ENCODE measurements at regions not wholly inside any gene's neighbourhood (a gene's known extent, or its start where the extent isn't known, plus 50 kb on each side); places are given as distances from the start of the nearest gene placed in this dataset.
A peak's percentile ranks its signal among the peaks of the same experiment; 100 is the strongest.

DNA sequence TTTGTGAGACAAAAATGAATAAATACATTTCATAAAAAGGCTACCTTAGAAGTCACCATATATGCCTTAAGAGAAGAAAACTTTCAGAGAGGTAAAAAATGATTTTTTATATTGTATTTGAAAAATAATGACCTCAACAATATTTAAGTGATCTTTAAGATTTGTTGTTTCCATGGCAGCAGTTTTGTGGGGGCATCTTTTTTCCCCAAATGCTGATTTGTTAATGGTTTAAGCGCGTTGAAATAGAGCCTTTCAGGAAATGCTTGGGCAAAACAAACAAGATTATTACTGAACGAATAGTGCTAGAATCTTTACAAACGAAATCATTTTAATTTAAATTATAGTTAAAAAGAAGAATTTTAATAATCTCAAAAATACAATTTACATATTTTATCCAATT, 103.1 kb upstream of the MYO16 start:
- DNase-seq (ENCODE audit: low read depth) = no peak

DNA sequence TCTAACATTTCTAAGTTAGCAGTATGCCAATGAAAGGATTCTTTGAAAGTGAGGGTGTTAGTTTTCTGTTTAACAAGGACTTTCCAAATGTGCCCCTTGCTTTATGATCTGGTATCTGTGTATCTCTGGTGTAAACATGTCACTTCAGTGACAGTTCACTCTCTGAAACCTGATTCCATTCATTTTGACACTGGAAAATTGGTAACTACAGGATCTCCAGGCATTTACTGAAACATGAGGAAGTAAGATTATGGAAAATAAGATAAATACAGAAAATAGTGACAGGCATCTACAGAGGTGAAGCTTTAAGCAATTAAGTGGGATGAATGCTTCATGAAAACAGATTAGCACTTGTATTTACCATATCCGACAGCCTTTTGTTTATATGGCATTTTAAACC, 101.6 kb upstream of the MYO16 start:
- no peak for DNase-seq (ENCODE audit: low read depth)

DNA sequence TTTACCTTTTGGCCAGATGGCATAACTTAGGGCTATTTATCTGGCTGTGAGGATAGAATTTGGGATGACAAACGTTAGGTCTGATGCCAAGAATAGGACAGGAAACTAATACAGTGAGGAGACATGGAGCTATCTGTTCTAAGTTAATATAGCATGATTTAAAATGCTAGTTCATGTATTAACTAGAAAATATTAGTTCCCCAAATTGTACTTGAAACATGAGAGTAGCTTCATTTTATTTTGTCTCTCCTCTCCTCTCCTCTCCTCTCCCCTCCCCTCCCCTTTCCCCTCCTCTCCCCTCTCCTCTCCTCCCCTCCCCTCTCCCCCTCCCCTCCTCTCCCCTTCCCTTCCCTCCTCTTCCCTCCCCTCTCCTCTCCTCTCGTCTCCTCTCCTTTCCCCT, 101.1 kb upstream of the MYO16 start:
- DNase-seq (ENCODE audit: low read depth) = no peak

DNA sequence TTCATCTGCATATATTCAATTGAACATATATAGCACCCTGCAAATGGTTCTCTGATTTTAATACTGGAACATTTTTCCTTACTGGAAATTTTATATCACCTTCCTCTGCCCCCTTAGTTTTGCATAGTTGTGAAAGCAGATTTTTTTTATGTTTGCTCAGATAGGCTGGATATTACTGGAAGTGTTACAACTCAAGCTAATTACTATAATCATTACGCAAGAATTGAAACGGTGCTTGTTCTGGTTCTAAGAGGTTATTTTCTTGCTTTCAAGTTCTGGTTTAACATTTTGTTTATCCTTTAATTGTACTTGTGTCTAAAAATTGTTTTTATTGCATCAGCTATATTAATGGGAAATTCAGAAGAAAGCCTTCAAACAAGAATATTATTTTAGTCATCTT, 95.6 kb upstream of the MYO16 start:
- DNase-seq (ENCODE audit: low read depth) = peak; percentile 7

DNA sequence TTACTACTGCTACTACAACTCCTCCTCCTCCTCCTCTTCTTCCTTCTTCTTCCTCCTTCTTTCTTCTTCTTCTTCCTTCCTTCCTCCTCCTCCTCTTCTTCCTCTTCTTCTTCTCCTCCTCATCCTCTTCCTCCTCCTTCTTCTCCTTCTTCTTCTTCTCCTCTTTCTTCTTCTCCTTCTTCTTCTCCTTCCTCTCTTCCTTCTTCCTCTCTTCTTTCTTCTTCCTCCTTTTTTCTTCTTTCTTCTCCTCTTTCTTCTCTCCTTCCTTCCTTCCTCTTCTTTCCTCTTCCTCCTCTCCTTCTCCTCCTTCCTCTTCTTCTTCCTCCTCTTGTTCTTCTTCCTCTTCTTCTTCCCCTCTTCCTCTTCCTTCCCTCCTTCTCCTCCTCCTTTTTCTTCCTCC, 94.7 kb upstream of the MYO16 start:
- no peak for DNase-seq (ENCODE audit: low read depth)

DNA sequence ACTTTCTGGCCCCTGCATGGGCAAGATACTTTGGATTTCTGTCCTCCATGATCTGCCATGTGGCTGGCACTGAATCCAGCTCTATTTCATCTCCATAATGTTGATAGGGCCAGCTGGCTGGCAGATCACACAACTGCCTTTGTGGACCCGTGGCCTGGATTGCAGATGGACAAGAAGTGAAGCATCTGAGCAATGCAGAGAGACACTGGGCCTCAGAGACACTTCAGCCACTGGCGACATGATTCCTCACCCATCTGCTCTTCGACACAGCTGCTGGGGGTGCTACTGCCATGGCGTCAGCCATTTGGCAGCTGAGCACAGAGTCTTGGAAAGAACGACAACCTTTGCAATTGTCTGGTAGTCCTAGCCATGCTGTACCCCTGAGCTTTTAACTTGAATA, 79.5 kb upstream of the MYO16 start:
- DNase-seq (ENCODE audit: low read depth) = no peak

DNA sequence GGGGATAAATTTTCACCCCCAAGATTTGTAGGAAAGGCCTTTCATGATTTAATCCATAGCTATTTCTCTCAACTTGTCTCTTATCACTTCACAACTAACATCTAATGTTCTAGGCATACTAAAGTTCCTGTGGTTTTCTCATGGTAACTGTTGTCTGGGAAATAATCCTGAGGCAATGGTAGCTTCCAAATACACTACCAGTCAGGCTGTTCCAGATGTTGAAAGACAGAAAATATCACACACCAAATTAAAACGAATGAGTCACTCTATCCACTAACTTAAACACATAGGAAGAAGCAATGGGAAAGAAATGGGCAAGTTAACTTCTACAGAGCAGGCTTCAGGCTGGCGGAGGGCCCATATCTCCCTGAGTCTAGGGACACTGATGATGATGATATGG, 77.7 kb upstream of the MYO16 start:
- no peak for DNase-seq (ENCODE audit: low read depth)

DNA sequence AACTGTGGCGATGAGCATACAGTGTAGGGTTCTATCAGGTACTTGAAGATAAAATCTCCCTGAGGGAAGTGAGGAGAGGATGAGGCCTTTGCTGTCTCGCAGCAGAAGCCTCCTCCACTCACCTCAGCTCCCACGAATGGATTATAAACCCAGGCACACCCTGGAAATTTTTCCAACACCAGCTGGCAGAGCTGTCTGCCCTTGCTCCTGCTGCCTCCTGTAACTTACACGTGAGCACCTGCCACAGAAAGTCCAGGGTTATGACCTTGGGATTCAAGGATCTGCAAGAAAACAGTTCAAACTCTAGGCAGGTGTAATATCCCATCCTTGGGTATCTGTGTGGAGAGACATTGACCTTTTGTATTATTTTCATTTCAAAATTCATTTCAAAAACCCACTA, 70.9 kb upstream of the MYO16 start:
- DNase-seq (ENCODE audit: low read depth) = no peak

DNA sequence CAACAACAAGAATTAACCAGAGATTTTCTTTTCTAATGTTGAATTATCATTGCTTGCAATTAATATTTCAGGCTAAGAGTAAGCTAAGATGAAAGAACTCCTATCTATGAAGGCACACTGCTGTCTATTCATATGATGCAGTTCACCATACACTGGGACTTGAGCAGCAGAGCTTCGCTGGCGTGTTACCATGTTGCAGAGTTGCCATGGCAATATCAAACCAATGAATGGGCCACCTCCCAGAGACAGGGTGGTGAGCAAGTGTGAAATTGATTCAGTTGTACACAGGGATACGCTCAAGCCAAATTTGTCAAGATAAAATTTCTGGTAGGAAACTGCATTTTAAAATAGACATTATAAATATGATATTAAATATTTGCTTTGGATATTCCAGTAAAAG, 69.3 kb upstream of the MYO16 start:
- DNase-seq (ENCODE audit: low read depth) = no peak

DNA sequence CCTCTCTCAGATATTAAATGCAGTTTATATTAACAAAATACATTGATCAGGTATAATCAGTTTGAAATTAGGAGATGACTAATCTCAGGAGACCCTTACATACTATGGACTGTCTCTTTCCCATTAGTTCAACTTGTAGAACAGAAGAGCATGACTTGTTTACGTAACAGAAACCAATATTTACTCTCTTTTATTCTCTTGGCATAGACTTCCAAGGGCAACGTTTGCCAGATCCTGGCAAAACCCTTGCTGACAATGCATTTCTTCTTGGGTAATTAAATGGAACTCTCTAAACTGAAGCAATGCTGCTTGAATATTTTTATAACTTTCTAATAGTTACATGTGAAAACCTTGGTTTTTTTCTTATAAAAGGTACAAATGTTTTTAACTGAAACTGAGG, 68.3 kb upstream of the MYO16 start:
- DNase-seq (ENCODE audit: low read depth) = no peak

DNA sequence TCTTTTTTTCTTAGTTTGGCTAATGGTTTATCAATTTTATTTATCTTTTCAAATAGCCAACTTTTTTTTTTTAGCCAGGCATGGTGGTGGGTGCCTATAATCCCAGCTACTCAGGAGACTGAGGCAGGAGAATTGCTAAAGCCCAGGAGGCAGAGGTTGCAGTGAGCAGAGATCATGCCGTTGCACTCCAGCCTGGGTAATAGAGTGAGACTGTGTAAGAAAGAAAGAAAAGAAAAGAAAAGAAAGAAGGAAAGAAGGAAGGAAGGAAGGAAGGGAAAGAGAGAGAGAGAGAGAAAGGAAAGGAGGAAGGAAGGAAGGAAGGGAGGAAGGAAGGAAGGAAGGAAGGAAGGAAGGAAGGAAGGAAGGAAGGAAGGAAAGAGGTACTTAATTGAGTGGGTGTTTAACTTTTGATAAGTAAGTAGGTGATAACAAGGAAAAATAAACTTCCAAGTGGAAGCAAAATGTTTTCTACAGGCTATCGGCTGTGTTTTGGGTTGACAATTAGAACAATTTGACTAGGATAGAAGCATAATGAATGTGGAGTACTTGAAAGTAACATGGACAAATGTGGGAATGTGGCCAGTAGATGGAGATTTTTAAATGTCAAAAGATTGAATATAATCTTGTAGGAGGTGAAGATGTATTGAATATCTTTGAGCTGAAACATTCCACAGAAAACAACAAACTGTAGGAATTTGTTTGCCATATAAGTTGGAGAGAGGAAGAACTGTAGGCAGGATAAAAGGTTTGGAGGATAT, 62.8 kb upstream of the MYO16 start:
- DNase-seq (ENCODE audit: low read depth) = no peak

DNA sequence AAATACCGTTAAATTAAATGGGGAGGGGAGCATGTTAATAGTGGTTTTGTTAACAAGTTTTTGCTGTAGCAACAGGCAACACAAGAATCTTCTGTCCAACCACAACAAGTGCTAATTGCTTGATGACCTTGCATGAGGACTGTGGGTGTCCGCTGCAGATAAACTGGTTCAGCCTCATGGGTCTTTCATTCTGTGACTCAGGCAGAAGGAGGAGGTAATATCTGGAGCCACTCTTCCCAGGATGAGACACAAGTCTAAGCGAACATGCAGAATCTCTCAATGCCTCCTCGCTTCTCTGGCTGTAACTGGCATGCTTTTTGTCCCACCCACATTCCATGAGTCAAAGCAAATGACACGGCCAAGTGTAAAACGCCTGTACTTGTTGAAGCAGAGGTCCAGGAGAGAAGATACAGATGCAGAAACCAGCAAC, 56.6 kb upstream of the MYO16 start:
- no peak for DNase-seq (ENCODE audit: low read depth)

DNA sequence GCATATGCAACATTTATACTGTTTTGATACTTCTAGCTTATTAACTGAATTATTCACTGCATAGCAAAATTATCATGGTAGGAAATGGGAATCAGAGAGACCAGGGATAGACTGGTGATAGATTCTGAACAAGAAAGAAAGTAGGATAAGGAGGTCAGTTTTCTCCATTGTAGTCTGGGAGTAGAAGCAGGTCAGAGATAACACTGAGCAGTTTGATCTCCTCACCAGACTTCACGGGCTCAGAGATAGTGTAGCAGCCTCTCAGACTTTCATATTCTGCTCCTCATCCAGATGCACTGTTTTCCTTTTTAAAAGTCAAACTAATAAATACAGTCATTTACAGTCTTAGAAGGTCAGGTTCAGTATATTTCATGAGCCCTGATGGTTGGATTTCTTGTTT, 56.0 kb upstream of the MYO16 start:
- DNase-seq (ENCODE audit: low read depth) = no peak

DNA sequence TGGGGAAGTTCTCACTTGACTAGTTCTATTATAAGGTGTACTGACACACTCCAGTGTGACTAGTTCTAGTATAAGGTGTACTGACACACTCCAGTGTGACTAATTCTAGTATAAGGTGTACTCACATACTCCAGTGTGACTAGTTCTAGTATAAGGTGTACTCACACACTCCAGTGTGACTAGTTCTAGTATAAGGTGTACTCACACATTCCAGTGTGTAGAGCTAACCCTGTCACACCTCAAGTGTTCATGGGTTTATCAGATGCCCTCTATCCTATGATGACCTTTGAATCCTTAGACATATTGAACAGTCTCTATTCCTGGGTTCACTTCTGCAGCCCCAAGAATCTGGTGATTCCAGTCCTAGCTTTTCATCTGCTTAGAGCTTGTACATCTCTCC, 54.6 kb upstream of the MYO16 start:
- DNase-seq (ENCODE audit: low read depth) = no peak

DNA sequence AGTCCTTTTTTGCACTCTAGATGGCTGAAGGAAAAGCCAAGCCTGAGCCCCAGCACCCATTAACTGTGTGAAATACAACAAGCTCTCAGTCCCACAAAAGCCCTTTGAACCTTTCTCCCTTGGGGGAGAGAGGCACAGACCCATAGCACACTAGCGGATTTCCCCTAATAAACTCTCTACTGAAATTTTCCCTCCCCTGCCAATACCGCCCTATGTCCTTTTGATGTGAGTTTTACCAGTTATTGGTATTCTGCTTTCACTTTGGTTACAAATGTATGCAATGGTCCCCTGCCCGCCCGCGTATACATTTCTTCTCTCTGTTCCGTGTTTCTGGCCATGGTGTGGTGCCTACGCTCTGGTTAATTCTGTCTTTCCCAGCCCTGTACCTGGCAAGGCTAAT, 54.0 kb upstream of the MYO16 start:
- no peak for DNase-seq (ENCODE audit: low read depth)

All from renal cortical epithelial cell (primary cell).